HepG2 (cell line): ENCODE measurements at regions not wholly inside any gene's neighbourhood (a gene's known extent, or its start where the extent isn't known, plus 50 kb on each side); places are given as distances from the start of the nearest gene placed in this dataset.

Experiments
- ATAC-seq: fragments of 200-7000 bp; cut with Tn5 transposase; 3 replicates; pipeline ENCODE4 v1.9.1; 2020; ENCODE audit warnings: mild to moderate bottlenecking, moderate library complexity
- BruUV-seq: library from RNA; stranded (reverse); fragments of 400-500 nt; replicated peaks from 2 replicates; lab custom pipeline; 2021; lab: Mats Ljungman, UMichigan
- CTCF ChIA-PET: fragments of 300-600 bp; formaldehyde crosslinking; extraction: SDS; loops from one replicate; lab custom pipeline; 2021; ENCODE audit warnings: low total read pairs, inconsistent platforms, low intra/inter-chr PET ratio; lab: Yijun Ruan, JAX
- POLR2A ChIA-PET: fragments of 350-600 bp; sonication (Branson Sonifier 250); formaldehyde crosslinking; loops from one replicate; lab custom pipeline; 2020; ENCODE audit warnings: antibody characterized with exemption, inconsistent platforms; lab: Yijun Ruan, JAX
- DNase-seq: peaks from one replicate; pipeline ENCODE4 v3.0.0-alpha.2; 2015; ENCODE audit warnings: low spot score
- FAIRE-seq: peaks from 3 replicates; lab custom pipeline; 2011; peaks lifted over from hg19 to GRCh38; lab: Jason Lieb, UNC
- H2AFZ ChIP-seq: one replicate; pipeline ENCODE4 v1.6.1; 2011; ENCODE audit warnings: low read length, inconsistent platforms
- H3K27ac ChIP-seq: fragments of 300-600 bp; 3 replicates; pipeline ENCODE4 v1.8.0; 2011; ENCODE audit warnings: mixed run types, mild to moderate bottlenecking, mixed read lengths, low read length, inconsistent platforms; ENCODE audit not compliant: insufficient read depth; ENCODE audit errors: extremely low read length
- H3K27me3 ChIP-seq, 2 experiments: fragments of 200-600 bp in 1 of 2; 2 replicates in 1 of 2; 3 replicates in 1 of 2; pipeline versions ENCODE4 v1.6.0 to v1.8.0; 2011; ENCODE audit warnings: low read length in 2 of 2, mild to moderate bottlenecking in 2 of 2, moderate library complexity in 2 of 2, inconsistent platforms in 1 of 2; ENCODE audit not compliant: insufficient read depth in 2 of 2, control insufficient read depth in 1 of 2
- H3K36me3 ChIP-seq, 2 experiments: fragments of 200-600 bp in 1 of 2; replicated peaks in 1 of 2; 2 replicates in 1 of 2; 3 replicates in 1 of 2; pipeline versions ENCODE4 v1.5.1 to v1.8.0; 2011; ENCODE audit warnings: low read length in 2 of 2, inconsistent platforms in 1 of 2; ENCODE audit not compliant: insufficient read depth in 2 of 2, control insufficient read depth in 1 of 2
- H3K4me1 ChIP-seq: 2 replicates; pipeline ENCODE4 v1.5.1; 2012; ENCODE audit warnings: low read length, inconsistent platforms; ENCODE audit not compliant: insufficient read depth
- H3K4me2 ChIP-seq: 2 replicates; pipeline ENCODE4 v1.6.0; 2011; ENCODE audit warnings: low read depth, low read length, inconsistent platforms
- H3K4me3 ChIP-seq, 3 experiments: fragments of 200-600 bp in 1 of 3; sonication (generic), shearing (Covaris generic) in 1 of 3; replicated peaks in 1 of 3; 2 replicates each; pipeline ENCODE4 v1.5.1; 2011 to 2016; ENCODE audit warnings: low read length in 3 of 3, inconsistent platforms in 2 of 3, low read depth in 2 of 3, mild to moderate bottlenecking in 2 of 3, control low read depth in 1 of 3, mixed read lengths in 1 of 3; ENCODE audit not compliant: insufficient read depth in 1 of 3
- H3K79me2 ChIP-seq: one replicate; pipeline ENCODE4 v1.6.1; 2011; ENCODE audit warnings: low read length, inconsistent platforms; ENCODE audit not compliant: insufficient read depth
- H3K9ac ChIP-seq: 2 replicates; pipeline ENCODE4 v1.6.0; 2011; ENCODE audit warnings: mild to moderate bottlenecking, low read depth, low read length, inconsistent platforms; ENCODE audit not compliant: insufficient read depth
- H3K9me3 ChIP-seq: 2 replicates; pipeline ENCODE4 v1.5.1; 2012; ENCODE audit warnings: mild to moderate bottlenecking, low read length
- H4K20me1 ChIP-seq: 2 replicates; pipeline ENCODE4 v1.6.0; 2011; ENCODE audit warnings: inconsistent platforms, mild to moderate bottlenecking, low read length, moderate library complexity; ENCODE audit not compliant: insufficient read depth
- ATF3 ChIP-seq: sonication (generic); formaldehyde crosslinking; IDR thresholded peaks from 2 replicates; pipeline ENCODE4 v1.4.0; 2020; ENCODE audit warnings: missing genetic modification reagents
- ATF4 ChIP-seq, 2 experiments: fragments of 450-650 bp in 1 of 2; sonication (generic) in 1 of 2; formaldehyde crosslinking; IDR thresholded peaks; 2 replicates each; pipeline versions ENCODE4 v1.5.0 to v1.8.0; 2020 to 2022; ENCODE audit warnings: mild to moderate bottlenecking in 1 of 2, missing genetic modification reagents in 1 of 2
- BCL6 ChIP-seq: IDR thresholded peaks from 2 replicates; pipeline ENCODE4 v1.6.1; 2016; ENCODE audit warnings: missing genetic modification reagents, missing compliant biosample characterization
- CEBPB ChIP-seq: IDR thresholded peaks from 2 replicates; pipeline ENCODE4 v1.6.1; 2011; ENCODE audit warnings: low read depth, low read length, improper control_type of control experiment, borderline replicate concordance
- FOSL2 ChIP-seq: sonication (generic); formaldehyde crosslinking; IDR thresholded peaks from 2 replicates; pipeline ENCODE4 v1.4.0; 2020; ENCODE audit warnings: missing genetic modification reagents
- FOXA1 ChIP-seq, 2 experiments: fragments of 450-650 bp in 1 of 2; sonication (generic) in 1 of 2; formaldehyde crosslinking in 1 of 2; IDR thresholded peaks; 2 replicates each; pipeline versions ENCODE4 v1.4.0 to v1.6.1; 2016 to 2020; ENCODE audit warnings: missing genetic modification reagents in 1 of 2
- FOXA3 ChIP-seq: IDR thresholded peaks from 2 replicates; pipeline ENCODE4 v1.6.1; 2016; ENCODE audit warnings: missing genetic modification reagents, missing compliant biosample characterization
- HNF4A ChIP-seq: sonication (generic); formaldehyde crosslinking; IDR thresholded peaks from 2 replicates; pipeline ENCODE4 v1.4.0; 2020; ENCODE audit warnings: missing genetic modification reagents
- KLF11 ChIP-seq: IDR thresholded peaks from 2 replicates; pipeline ENCODE4 v1.6.1; 2016; ENCODE audit warnings: missing compliant biosample characterization
- RARA ChIP-seq: IDR thresholded peaks from 2 replicates; pipeline ENCODE4 v1.6.1; 2016; ENCODE audit warnings: missing genetic modification reagents, missing compliant biosample characterization
- SKI ChIP-seq: fragments of 450-650 bp; IDR thresholded peaks from one replicate; pipeline ENCODE4 v1.6.1; 2018; ENCODE audit warnings: mild to moderate bottlenecking; ENCODE audit not compliant: partially characterized antibody
- SMAD3 ChIP-seq: sonication (generic); formaldehyde crosslinking; IDR thresholded peaks from 2 replicates; pipeline ENCODE4 v1.4.0; 2020; ENCODE audit warnings: missing genetic modification reagents
- TBL1XR1 ChIP-seq: fragments of 150-350 bp; IDR thresholded peaks from 2 replicates; pipeline ENCODE4 v1.6.1; 2014; ENCODE audit warnings: borderline replicate concordance, low read length; ENCODE audit not compliant: partially characterized antibody
- TBP ChIP-seq: sonication (generic); formaldehyde crosslinking; IDR thresholded peaks from 2 replicates; pipeline ENCODE4 v1.5.0; 2020; ENCODE audit warnings: missing genetic modification reagents
- TCF7 ChIP-seq: sonication (generic); IDR thresholded peaks from 2 replicates; pipeline ENCODE4 v1.6.1; 2016; ENCODE audit warnings: antibody characterized with exemption, low read depth
- TGIF2 ChIP-seq: IDR thresholded peaks from 2 replicates; pipeline ENCODE4 v1.6.1; 2016; ENCODE audit warnings: control low read depth, missing compliant biosample characterization
- ZBTB3 ChIP-seq: sonication (generic); formaldehyde crosslinking; IDR thresholded peaks from 2 replicates; pipeline ENCODE4 v1.4.0; 2020; ENCODE audit warnings: low read depth, mild to moderate bottlenecking, moderate library complexity, missing genetic modification reagents, borderline replicate concordance
- ZNF17 ChIP-seq: sonication (generic); formaldehyde crosslinking; IDR thresholded peaks from 2 replicates; pipeline ENCODE4 v1.5.0; 2020; ENCODE audit warnings: mild to moderate bottlenecking, missing genetic modification reagents
- ZNF281 ChIP-seq: sonication (generic); formaldehyde crosslinking; IDR thresholded peaks from 2 replicates; pipeline ENCODE4 v1.4.0; 2020; ENCODE audit warnings: missing genetic modification reagents, borderline replicate concordance
- ZNF879 ChIP-seq: sonication (generic); formaldehyde crosslinking; IDR thresholded peaks from 2 replicates; pipeline ENCODE4 v1.8.1; 2023; ENCODE audit warnings: missing genetic modification reagents
- WGBS: methylation state at CpG from one replicate; pipeline ENCODE4 v1.1.6; 2017; ENCODE audit warnings: low lambda C conversion rate; 5-methylcytosine and 5-hydroxymethylcytosine counted together
- in situ Hi-C: cut with HindIII; loops from 2 replicates; pipeline ENCODE4 v1.10.0; 2017; ENCODE audit warnings: low pct_unique_long_range_greater_than_20kb; ENCODE audit not compliant: extremely low pct_ligation_motif_present
- intact Hi-C: fragments of 100-400 bp; cut with micrococcal nuclease; formaldehyde crosslinking; loops from one replicate; pipeline ENCODE4 v1.10.0; 2022; ENCODE audit not compliant: unreplicated experiment

DNA sequence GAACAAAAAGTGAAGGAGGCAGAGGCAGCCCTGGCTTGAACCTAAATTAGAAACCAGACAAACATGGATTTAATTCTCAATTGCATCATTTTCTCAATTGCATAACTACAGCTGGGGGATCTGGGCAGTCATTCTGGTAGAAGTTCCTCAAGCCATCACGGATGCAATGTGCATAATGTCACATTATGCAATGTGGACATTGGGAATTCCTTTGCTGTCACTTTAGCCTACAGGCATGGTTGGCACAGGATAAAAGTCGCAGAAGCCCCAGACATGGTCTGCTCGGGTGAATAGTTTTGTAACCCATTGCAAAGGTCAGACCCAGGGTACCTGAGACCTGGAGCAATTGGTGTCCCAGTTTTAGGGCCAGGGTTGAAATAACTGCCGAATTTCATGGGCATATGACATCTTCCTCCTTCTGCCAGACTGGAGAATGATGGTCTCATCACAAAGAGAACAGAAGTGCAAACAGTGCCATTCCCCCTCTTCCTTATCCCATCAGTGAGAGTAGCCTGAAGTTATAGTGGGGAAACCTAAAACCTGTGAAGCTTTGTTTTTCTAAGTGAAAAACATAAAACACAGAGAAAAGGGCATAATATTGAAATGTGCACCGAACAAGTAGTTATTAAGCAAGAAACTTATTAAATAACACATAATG is 290.8 kb downstream of the MSX2 start:
- no peak overlapping the region for H3K4me2 ChIP-seq
- no peak overlapping the region for H2AFZ ChIP-seq
- in situ Hi-C loops = no loop called here
- H3K27me3 ChIP-seq = no peaks in the 10 kb centered on the region; a peak in 1 of 5 replicates
- peak; percentile 66 for DNase-seq
- no peak overlapping the region for H3K9ac ChIP-seq
- intact Hi-C loops = no loop called here
- H3K36me3 ChIP-seq = no peaks in the 10 kb centered on the region
- FAIRE-seq = peak; percentile 8
- ChIA-PET CTCF (no interaction called here), POLR2A (no interaction called here)
- BruUV-seq = no TSS peak
- no peaks in the 10 kb centered on the region for H3K4me1 ChIP-seq
- no peak overlapping the region for H3K4me3 ChIP-seq
- 8% methylated on average over 4 of the region's 5 CpGs for WGBS
- no peaks in the 10 kb centered on the region for H4K20me1 ChIP-seq
- H3K27ac ChIP-seq = no peak overlapping the region
- H3K79me2 ChIP-seq = no peaks in the 10 kb centered on the region
- H3K9me3 ChIP-seq = no peaks in the 10 kb centered on the region
- peak; percentile 59 for ATAC-seq
- no peak for TF ChIP-seq ZBTB3
- TF ChIP-seq ATF4 (CRISPR knock-in tag; IDR thresholded peaks at IDR 0.05) = peak in 1 of 2 experiments; percentile 84; a peak in 2 of 4 replicates
- peak; percentile 44; the same call in 1 of the 2 replicates for TF ChIP-seq BCL6
- peak; percentile 75 for TF ChIP-seq RARA (CRISPR knock-in tag)
- 0 out of 2 replicates have a peak, but pooled peaks have one; percentile 10 for TF ChIP-seq ZNF281 (CRISPR knock-in tag)
- TF ChIP-seq ZNF879 (CRISPR knock-in tag) = no peak
- TF ChIP-seq SKI = peak; percentile 64
- TF ChIP-seq SMAD3 (CRISPR knock-in tag) = no peak
- TF ChIP-seq TCF7 = peak; percentile 40; the same call in 1 of the 2 replicates
- TF ChIP-seq FOXA1 (IDR thresholded peaks at IDR 0.05) = no peak
- TF ChIP-seq FOXA1 (CRISPR knock-in tag; IDR thresholded peaks at IDR 0.05) = peak; percentile 64; the same call in 1 of the 2 replicates
- TF ChIP-seq ZNF17 (CRISPR knock-in tag) = no peak
- TF ChIP-seq TGIF2 (CRISPR knock-in tag) = no peak
- 0 out of 2 replicates have a peak, but pooled peaks have one; percentile 7 for TF ChIP-seq FOSL2 (CRISPR knock-in tag)
- TF ChIP-seq HNF4A (CRISPR knock-in tag) = peak; percentile 35; the same call in 1 of the 2 replicates
- no peak for TF ChIP-seq KLF11 (CRISPR knock-in tag)
- TF ChIP-seq ATF3 (CRISPR knock-in tag) = 0 out of 2 replicates have a peak, but pooled peaks have one; percentile 43
- TF ChIP-seq TBP (CRISPR knock-in tag) = no peak
- TF ChIP-seq FOXA3 = peak; percentile 67
- peak; percentile 82 for TF ChIP-seq CEBPB
- peak; percentile 37 for TF ChIP-seq TBL1XR1
